NOMO-1 treated with dmso at 0.1 percent for 144 hours (cell line): ENCODE measurements at regions not wholly inside any gene's neighbourhood (a gene's known extent, or its start where the extent isn't known, plus 50 kb on each side); places are given as distances from the start of the nearest gene placed in this dataset.

ENCODE experiments used
- DNase-seq: peaks from one replicate; lab custom pipeline; 2025; ENCODE audit not compliant: unreplicated experiment; lab: John Stamatoyannopoulos, UW

GRCh38 chr2:120401275-120402066, 55.5 kb downstream of the INHBB start:
- DNase-seq: no peak

DNA sequence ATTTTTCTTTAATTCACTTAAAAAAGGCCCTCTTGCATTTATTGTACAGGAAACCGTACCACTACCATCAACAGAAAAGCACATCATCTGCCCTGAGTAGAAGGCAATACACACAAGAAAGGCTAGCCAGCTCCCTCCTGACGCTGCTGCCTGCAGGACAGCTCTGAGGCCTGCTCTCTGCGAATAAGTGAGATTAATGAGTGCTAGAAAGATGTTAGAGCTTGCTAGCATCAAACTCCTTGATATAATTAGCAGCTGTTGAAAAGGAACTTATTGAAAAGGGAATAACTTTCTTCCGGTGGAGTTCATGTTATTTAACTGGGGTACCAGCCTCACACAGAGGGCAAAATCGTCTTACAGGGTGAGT, 56.1 kb downstream of the INHBB start:
- DNase-seq: no peak

DNA sequence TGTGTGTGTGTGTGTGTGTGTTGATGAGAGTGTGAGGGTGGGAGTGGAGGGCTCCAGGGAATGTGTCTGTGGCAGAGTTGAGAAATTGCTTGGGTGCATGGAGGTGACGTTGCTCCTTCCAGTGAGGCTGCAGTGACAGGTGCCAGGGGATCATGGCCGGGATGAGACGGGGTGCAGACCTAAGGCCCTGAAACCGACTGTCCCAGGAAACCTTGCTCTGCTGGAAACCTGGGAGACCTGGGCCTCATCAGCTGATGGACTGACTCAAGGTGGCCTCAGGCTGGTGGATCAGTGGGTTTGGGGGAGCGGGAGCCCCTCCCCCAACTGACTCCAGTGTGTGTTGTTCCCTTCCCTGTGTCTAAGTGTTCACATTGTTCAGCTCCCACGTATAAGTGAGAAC, 56.6 kb downstream of the INHBB start:
- no peak for DNase-seq

GRCh38 chr2:120403261-120403660, 57.3 kb downstream of the INHBB start:
- DNase-seq: no peak

GRCh38 chr2:120403676-120404075, 57.7 kb downstream of the INHBB start:
- DNase-seq: no peak

GRCh38 chr2:120404274-120404673, 58.3 kb downstream of the INHBB start:
- no peak for DNase-seq

DNA sequence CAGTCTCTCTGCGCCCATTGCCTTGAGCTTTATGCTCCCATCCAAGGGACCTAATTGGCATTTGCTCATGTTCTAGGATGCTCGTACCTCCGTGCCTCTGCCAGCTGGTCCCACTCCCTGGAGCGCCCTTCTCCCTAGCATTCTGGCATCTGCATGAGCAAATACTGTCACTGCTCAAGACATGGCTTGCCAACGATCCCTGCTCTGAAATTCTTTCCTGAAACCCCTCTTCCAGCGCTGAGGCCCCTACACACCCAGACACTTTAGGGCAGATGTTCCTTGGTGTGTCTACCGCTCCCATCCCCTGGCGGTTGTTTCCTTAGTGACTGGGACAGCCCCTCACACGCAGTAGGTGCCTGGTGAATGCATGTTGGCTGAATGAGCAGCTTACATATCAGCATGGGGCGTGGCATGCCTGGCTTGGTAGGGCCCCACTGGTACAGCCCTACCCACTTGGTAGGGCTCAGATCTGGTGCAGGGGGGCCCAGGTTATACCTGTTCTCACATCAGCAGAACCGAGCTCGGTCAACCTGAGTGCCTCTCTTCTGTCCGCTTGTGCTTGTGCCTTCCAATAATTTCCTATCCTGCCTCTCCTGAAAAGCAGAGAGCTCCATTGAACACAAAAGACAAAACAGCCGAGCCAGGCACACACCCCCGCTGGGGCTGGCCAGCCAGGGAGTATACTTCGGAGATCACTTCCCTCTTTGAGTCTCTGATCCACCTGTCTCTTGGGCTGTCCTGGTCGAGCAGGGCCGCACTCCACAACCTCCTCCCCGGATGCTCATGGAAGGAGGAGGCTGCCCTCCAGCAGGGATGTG, 59.2 kb downstream of the INHBB start:
- DNase-seq: no peak

- no peak for DNase-seq
These were observed 59.8 kb downstream of the INHBB start for GRCh38 chr2:120405759-120406099.

GRCh38 chr2:120406566-120406965, 60.6 kb downstream of the INHBB start:
- no peak for DNase-seq

GRCh38 chr2:120410487-120410886, 64.6 kb downstream of the INHBB start:
- DNase-seq: no peak

DNA sequence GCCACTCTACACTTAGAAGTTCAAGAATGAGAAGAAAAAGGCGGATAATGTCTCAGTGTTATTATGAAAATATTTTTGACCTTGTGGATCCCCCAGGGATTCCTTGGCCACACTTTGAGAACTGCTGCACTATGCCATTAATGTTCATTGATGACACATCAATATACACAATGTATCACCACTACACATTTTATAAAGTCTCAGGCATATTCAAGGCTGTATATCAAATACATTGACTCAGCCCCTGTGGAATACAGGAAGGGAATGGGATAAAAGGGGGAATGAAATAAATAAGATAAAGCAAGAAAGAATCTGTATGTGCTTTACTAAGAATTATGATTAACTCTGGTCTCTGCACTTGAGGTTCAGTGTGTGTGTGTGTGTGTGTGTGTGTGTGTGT, 69.1 kb downstream of the INHBB start:
- no peak for DNase-seq

GRCh38 chr2:120415728-120416509, 70.0 kb downstream of the INHBB start:
- no peak for DNase-seq

DNA sequence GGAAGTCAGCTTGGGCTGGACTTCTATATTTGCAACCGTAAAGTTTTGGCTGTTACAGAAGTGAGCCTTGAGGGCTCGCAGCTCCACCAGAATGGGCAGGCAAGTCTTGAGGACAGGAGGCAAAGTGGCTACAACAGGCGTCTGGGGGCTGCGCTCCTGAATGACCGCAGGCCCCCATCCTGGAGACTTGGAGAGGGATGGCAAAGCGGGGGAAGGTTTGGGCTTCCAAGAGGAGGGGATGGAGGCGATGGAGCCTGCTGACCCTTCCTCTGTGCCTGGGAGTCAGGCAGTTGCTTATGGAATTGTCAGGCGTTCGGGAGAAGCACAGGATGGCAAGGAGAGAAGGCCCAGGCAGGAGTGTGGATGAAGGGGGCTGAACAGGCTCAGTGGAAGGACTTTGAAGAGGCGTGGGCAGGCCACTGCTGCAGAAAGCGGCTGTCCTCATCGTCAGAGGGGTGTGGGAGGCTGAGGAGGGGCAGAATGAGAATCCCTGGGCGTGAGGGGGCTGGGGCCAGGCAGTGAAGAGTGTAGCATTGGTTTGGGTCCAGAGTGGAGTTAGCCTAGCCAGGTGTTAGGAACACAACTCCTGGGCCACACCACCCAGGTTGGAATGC, 72.3 kb downstream of the INHBB start:
- no peak for DNase-seq

DNA sequence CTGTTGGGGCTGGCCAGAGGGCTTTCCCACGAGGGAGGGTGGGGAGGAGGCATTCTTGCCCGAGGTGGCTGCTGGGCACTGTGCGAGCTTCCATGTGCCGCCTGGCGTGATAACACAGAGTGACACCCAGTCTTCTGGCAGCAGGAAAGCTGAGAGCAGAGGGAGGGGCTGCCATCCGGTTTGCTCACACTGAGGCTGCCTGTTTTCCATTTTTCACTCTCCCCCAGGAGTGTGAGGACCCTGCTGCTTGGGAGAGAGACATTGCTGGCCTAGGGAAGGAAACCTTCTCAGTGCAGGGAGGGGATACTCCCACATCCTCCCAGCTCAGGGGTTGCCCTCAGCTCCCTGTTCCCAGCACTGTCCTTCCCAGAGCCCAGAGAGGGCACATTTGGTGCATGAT, 73.1 kb downstream of the INHBB start:
- no peak for DNase-seq

GRCh38 chr2:120419955-120420354, 74.0 kb downstream of the INHBB start:
- no peak for DNase-seq

- DNase-seq: no peak
These were observed 75.3 kb downstream of the INHBB start for GRCh38 chr2:120421126-120421829.

DNA sequence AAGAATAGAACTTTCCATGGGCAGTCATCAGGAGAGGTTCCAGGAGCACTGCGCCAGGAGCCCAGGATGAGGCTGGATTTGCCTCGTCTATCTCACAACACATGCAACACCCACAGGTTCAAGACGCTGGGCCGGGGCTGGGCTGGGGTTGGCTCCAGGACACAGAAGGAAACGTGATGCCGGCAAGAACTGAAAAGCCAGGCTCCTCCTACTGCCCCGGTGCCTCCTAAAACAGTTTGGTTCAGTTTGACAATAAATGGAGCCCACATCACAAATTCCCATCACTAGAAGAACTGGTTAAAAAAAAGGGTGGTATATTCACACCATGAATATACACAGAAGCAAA, 75.9 kb downstream of the INHBB start:
- DNase-seq: no peak

- DNase-seq: no peak
These were observed 76.7 kb downstream of the INHBB start for GRCh38 chr2:120422465-120423160.

- DNase-seq: no peak
These were observed 77.4 kb downstream of the INHBB start for GRCh38 chr2:120423167-120423943.
